ENCODE measurements at regions not wholly inside any gene's neighbourhood (a gene's known extent, or its start where the extent isn't known, plus 50 kb on each side); places are given as distances from the start of the nearest gene placed in this dataset.
"Not testable (repeated sequence)": the region's sequence is repeated elsewhere in the genome, so short reads cannot be mapped to it uniquely, and the experiment has no call there.

DNA sequence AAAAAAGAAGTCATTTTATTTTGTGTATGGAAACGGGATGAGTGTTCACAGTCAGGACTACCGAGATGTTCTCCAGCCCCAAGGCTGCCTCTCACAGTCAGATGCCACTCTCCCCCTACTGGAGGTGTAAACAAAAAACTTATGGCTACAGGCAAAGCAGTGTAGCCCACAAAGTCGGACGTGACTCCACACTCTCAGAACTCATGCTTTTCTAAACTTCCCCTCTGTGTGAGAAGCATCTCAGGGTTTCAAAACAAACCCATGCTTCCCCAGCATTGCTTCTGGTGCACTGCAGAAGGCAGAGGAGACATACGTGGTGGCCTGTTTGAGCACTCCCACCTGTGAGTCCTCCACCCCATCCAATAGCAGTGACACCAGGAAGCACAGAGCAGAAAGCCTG lies 580.3 kb downstream of the BNC2 start:
- no peak for DNase-seq (ENCODE audit: extremely low read depth, insufficient read length)

DNA sequence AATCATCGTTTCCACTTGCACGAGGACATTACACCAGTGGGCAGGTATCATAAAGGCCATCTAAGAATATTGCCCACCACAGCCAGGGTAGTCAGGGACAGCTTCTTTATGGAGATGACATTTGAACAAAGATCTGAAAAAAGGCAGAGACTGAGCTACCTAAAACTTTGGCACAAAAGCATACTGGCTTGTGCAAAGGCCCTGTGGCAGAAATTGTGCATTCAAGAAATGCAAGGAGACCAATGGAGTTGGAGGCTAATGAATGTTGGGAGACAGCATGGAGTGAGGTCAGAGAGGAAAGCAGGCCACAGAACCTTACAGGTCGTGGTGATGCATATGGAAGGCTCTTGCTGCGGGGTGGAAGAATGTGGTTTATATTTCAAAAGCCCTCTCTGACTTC lies 578.5 kb downstream of the BNC2 start:
- DNase-seq (ENCODE audit: extremely low read depth, insufficient read length) = no peak
- TF ChIP-seq, protein P1, sequence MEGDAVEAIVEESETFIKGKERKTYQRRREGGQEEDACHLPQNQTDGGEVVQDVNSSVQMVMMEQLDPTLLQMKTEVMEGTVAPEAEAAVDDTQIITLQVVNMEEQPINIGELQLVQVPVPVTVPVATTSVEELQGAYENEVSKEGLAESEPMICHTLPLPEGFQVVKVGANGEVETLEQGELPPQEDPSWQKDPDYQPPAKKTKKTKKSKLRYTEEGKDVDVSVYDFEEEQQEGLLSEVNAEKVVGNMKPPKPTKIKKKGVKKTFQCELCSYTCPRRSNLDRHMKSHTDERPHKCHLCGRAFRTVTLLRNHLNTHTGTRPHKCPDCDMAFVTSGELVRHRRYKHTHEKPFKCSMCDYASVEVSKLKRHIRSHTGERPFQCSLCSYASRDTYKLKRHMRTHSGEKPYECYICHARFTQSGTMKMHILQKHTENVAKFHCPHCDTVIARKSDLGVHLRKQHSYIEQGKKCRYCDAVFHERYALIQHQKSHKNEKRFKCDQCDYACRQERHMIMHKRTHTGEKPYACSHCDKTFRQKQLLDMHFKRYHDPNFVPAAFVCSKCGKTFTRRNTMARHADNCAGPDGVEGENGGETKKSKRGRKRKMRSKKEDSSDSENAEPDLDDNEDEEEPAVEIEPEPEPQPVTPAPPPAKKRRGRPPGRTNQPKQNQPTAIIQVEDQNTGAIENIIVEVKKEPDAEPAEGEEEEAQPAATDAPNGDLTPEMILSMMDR (IDR thresholded peaks at IDR 0.05; ENCODE audit: insufficient read depth, low read length, poor library complexity, severe bottlenecking) = no peak
- no peaks in the 10 kb centered on the region for H3K27me3 ChIP-seq (replicated peaks; ENCODE audit: control insufficient read depth, insufficient read depth, low read length)
- H3K36me3 ChIP-seq (ENCODE audit: control insufficient read depth, insufficient read depth, low read length) = no peaks in the 10 kb centered on the region
- H3K4me3 ChIP-seq (replicated peaks; ENCODE audit: low read depth, low read length) = no peak overlapping the region

More for the DNA sequence above, 580.3 kb downstream of the BNC2 start:
- TF ChIP-seq, protein P1 (IDR thresholded peaks at IDR 0.05; ENCODE audit: insufficient read depth, low read length, poor library complexity, severe bottlenecking) = peak; percentile 23
- H3K36me3 ChIP-seq (ENCODE audit: control insufficient read depth, insufficient read depth, low read length) = no peaks in the 10 kb centered on the region
- H3K4me3 ChIP-seq (replicated peaks; ENCODE audit: low read depth, low read length) = no peak overlapping the region
- no peaks in the 10 kb centered on the region for H3K27me3 ChIP-seq (replicated peaks; ENCODE audit: control insufficient read depth, insufficient read depth, low read length)

DNA sequence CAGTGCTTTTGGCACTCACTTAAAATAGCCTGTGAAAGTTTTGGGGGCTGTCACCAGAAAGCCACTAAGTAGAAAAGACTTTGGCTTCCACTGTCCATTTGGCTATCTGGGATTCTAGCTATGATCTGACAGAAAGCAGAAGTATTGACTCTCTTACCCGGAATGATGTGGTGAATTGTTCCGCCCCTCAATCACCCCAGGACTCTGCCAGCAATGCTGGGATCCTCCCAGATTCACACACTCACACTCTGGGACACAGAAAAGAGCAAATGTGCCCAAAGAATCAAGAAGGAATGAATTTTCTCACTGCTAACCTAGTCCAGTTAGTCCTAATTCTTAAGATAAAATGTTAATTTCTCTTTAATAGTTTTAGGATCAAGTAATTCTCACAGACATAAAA lies 576.9 kb downstream of the BNC2 start:
- TF ChIP-seq, protein P1 (IDR thresholded peaks at IDR 0.05; ENCODE audit: insufficient read depth, low read length, poor library complexity, severe bottlenecking) = no peak
- no peak for DNase-seq (ENCODE audit: extremely low read depth, insufficient read length)
- H3K4me3 ChIP-seq (replicated peaks; ENCODE audit: low read depth, low read length) = no peak overlapping the region
- H3K27me3 ChIP-seq (replicated peaks; ENCODE audit: control insufficient read depth, insufficient read depth, low read length) = no peaks in the 10 kb centered on the region
- no peaks in the 10 kb centered on the region for H3K36me3 ChIP-seq (ENCODE audit: control insufficient read depth, insufficient read depth, low read length)

DNA sequence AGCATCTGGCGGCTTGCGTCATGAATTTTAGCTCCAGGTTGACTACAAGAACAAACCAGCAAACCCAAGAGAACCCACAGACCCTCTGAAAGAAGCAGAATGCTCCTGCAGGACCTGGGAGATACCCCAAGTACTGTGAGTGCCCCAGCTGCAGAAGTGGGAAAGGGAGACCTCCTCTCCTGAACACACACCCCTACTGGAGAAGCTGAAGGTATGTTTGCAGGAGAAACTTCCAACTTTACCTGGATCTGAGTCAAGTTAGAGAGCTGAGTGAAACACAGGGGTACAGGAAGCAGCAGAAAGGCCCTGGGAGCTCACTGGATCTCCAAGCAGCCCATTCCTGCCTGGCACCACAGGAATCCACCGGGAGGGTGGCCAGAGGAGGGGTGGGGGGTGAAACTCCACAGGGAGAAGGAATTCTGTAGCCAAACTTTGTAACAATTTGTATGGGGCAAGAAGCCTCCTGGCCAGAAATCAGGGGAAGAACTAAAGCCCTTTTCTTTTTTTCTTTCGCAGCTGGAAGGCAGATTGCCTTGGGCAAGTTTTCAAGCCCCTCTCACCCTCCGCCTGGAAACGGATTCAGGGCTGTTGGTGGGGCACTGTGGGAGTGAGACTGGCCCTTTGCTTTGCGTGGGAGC lies 576.2 kb downstream of the BNC2 start:
- Histone ChIP-seq H3K36me3 (ENCODE audit: control insufficient read depth, insufficient read depth, low read length) (no peaks in the 10 kb centered on the region), H3K27me3 (replicated peaks; ENCODE audit: control insufficient read depth, insufficient read depth, low read length) (no peaks in the 10 kb centered on the region), H3K4me3 (replicated peaks; ENCODE audit: low read depth, low read length) (no peak overlapping the region)
- TF ChIP-seq, protein P1 (IDR thresholded peaks at IDR 0.05; ENCODE audit: insufficient read depth, low read length, poor library complexity, severe bottlenecking) = no peak
- DNase-seq (ENCODE audit: extremely low read depth, insufficient read length) = no peak

DNA sequence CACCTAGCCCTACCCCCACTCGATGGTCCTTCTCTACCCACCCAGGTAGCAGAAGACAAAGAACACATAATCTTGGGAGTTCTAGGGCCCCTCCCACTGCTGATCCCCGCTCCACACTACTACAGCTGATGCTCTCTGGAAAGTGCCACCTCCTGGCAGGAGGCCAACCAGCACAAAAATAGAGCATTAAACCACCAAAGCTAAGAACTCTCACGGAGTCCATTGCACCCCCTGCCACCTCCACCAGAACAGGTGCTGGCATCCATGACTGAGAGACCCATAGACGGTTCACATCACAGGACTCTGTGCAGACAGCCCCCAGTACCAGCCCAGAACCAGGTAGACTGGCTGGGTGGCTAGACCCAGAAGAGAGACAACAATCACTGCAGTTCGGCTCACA lies 575.5 kb downstream of the BNC2 start:
- H3K36me3 ChIP-seq (ENCODE audit: control insufficient read depth, insufficient read depth, low read length); DNase-seq (ENCODE audit: extremely low read depth, insufficient read length); H3K4me3 ChIP-seq (replicated peaks; ENCODE audit: low read depth, low read length); H3K27me3 ChIP-seq (replicated peaks; ENCODE audit: control insufficient read depth, insufficient read depth, low read length): not testable (repeated sequence)

DNA sequence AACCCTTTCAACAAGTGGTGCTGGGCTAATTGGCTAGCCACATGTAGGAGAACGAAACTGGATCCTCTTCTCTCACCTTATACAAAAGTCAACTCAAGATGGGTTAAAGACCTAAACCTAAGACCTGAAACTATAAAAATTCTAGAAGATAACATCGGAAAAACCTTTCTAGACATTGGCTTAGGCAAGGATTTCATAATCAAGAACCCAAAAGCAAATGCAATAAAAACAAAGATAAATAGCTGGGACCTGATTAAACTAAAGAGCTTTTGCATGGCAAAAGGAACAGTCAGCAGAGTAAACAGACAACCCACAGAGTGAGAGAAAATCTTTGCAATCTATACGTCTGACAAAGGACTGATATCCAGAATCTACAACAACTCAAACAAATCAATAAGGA lies 571.1 kb downstream of the BNC2 start:
- H3K27me3 ChIP-seq (replicated peaks; ENCODE audit: control insufficient read depth, insufficient read depth, low read length); H3K36me3 ChIP-seq (ENCODE audit: control insufficient read depth, insufficient read depth, low read length); DNase-seq (ENCODE audit: extremely low read depth, insufficient read length); H3K4me3 ChIP-seq (replicated peaks; ENCODE audit: low read depth, low read length): not testable (repeated sequence)

DNA sequence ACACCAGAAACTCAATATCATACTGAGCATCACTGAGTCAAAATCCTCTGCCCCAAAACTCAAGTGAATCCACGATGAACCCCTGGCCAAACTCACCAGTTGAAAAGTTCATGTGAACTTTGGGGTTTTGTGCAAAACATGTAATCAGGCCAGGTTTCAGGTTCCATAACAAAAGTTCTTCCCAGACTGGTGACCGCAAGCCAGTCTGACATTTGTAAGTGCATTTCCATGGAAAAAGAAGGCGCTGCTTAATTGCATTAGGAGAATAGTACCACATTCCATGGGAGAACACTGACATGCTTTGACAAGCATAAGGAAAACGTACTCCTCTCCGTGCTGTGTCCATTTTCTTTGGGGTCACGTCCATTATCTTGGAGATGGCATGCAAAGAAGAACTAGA lies 567.0 kb downstream of the BNC2 start:
- TF ChIP-seq, protein P1 (IDR thresholded peaks at IDR 0.05; ENCODE audit: insufficient read depth, low read length, poor library complexity, severe bottlenecking) = no peak
- no peak for DNase-seq (ENCODE audit: extremely low read depth, insufficient read length)
- no peak overlapping the region for H3K4me3 ChIP-seq (replicated peaks; ENCODE audit: low read depth, low read length)
- no peaks in the 10 kb centered on the region for H3K36me3 ChIP-seq (ENCODE audit: control insufficient read depth, insufficient read depth, low read length)
- H3K27me3 ChIP-seq (replicated peaks; ENCODE audit: control insufficient read depth, insufficient read depth, low read length) = no peaks in the 10 kb centered on the region; the same call in 1 of the 2 replicates
